ENCODE measurements at regions not wholly inside any gene's neighbourhood (a gene's known extent, or its start where the extent isn't known, plus 50 kb on each side); places are given as distances from the start of the nearest gene placed in this dataset.

DNA sequence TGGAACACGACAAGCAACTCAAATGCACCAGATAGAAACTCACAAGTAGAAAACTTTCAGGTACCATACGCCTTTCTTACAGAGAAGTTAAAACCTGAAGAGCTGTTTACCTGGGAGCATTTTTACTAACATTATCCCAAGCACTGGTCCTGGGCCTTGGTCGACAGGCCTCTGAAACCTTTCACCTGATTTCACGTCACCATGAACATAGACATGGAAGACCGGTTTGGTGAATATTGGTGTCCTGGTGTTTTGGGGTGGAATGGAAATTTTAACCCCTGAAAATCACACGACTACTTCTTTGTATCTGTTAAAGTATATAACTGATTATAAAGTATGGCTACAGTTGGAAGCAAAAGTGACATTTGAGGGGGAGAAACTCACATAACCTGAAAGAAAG, 176.6 kb upstream of the ARGLU1 start:
- Mint-ChIP-seq H3K27me3 (ENCODE audit: low read depth, unreplicated experiment) (no peaks in the 10 kb centered on the region), H3K27ac (ENCODE audit: unreplicated experiment) (no peak overlapping the region), H3K4me3 (ENCODE audit: unreplicated experiment) (no peak overlapping the region), H3K4me1 (ENCODE audit: low read depth, unreplicated experiment) (no peaks in the 10 kb centered on the region), H3K36me3 (ENCODE audit: low read depth, unreplicated experiment) (no peaks in the 10 kb centered on the region), H3K9me3 (ENCODE audit: unreplicated experiment) (no peaks in the 10 kb centered on the region)
- Histone ChIP-seq H3K36me3 (ENCODE audit: insufficient read depth, low read length) (no peaks in the 10 kb centered on the region), H3K4me2 (ENCODE audit: low read length) (no peak overlapping the region), H3K9ac (ENCODE audit: low read length) (no peak overlapping the region), H3K4me3 (ENCODE audit: insufficient read depth, low read depth, low read length) (no peak overlapping the region), H3K9me3 (ENCODE audit: insufficient read depth, low read depth, low read length) (no peaks in the 10 kb centered on the region), H3K4me1 (ENCODE audit: insufficient read depth, low read length) (no peaks in the 10 kb centered on the region), H4K20me1 (ENCODE audit: insufficient read depth, low read length) (no peaks in the 10 kb centered on the region), H3K79me2 (ENCODE audit: insufficient read depth, low read length) (no peaks in the 10 kb centered on the region), H3K27ac (ENCODE audit: low read depth, low read length) (no peak overlapping the region), H3K27me3 (ENCODE audit: insufficient read depth, low read length) (no peaks in the 10 kb centered on the region), H2AFZ (ENCODE audit: low read depth, low read length) (no peak overlapping the region)
- TF ChIP-seq CTCF (IDR thresholded peaks at IDR 0.05; ENCODE audit: insufficient read depth, low read depth, low read length) (no peak), EZH2 (IDR thresholded peaks at IDR 0.05; ENCODE audit: insufficient read depth, low read length) (no peak)
- FAIRE-seq (no peak), DNase-seq (ENCODE audit: low read depth) (no peak)

GRCh38 chr13:106738186-106738678, 170.3 kb upstream of the ARGLU1 start:
- Histone ChIP-seq H3K9ac (ENCODE audit: low read length) (no peak overlapping the region), H3K4me3 (ENCODE audit: insufficient read depth, low read depth, low read length) (no peak overlapping the region), H4K20me1 (ENCODE audit: insufficient read depth, low read length) (no peaks in the 10 kb centered on the region), H2AFZ (ENCODE audit: low read depth, low read length) (no peak overlapping the region), H3K27me3 (ENCODE audit: insufficient read depth, low read length) (no peaks in the 10 kb centered on the region), H3K9me3 (ENCODE audit: insufficient read depth, low read depth, low read length) (no peaks in the 10 kb centered on the region), H3K27ac (ENCODE audit: low read depth, low read length) (no peak overlapping the region), H3K36me3 (ENCODE audit: insufficient read depth, low read length) (no peaks in the 10 kb centered on the region), H3K4me2 (ENCODE audit: low read length) (no peak overlapping the region), H3K4me1 (ENCODE audit: insufficient read depth, low read length) (no peaks in the 10 kb centered on the region), H3K79me2 (ENCODE audit: insufficient read depth, low read length) (no peaks in the 10 kb centered on the region)
- H3K27me3 Mint-ChIP-seq (ENCODE audit: low read depth, unreplicated experiment) = no peaks in the 10 kb centered on the region
- DNase-seq (ENCODE audit: low read depth) = no peak
- no peaks in the 10 kb centered on the region for H3K9me3 Mint-ChIP-seq (ENCODE audit: unreplicated experiment)
- no peaks in the 10 kb centered on the region for H3K4me1 Mint-ChIP-seq (ENCODE audit: low read depth, unreplicated experiment)
- no peak overlapping the region for H3K27ac Mint-ChIP-seq (ENCODE audit: unreplicated experiment)
- TF ChIP-seq EZH2 (IDR thresholded peaks at IDR 0.05; ENCODE audit: insufficient read depth, low read length) = no peak
- no peak for TF ChIP-seq CTCF (IDR thresholded peaks at IDR 0.05; ENCODE audit: insufficient read depth, low read depth, low read length)
- no peaks in the 10 kb centered on the region for H3K36me3 Mint-ChIP-seq (ENCODE audit: low read depth, unreplicated experiment)
- no peak overlapping the region for H3K4me3 Mint-ChIP-seq (ENCODE audit: unreplicated experiment)
- no peak for FAIRE-seq

DNA sequence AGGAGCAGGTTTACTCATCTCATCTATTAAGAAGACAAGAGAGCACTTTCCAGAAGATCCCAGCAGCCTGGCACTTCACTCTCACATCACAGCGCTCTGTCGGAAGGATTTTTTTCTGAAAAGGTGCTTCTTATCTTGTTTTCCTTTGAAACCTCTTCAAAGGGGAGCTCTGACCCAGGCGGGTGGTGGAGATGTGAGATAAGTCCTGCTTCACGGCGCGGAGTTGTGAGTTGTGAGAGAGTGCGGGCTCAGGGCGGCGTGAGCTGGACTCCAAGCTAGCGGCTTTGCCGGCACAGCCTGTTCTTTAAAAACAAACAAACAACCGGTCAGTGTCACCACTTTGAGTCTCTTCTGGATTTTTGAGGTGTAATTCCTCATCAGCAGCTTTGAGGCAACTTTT, 169.0 kb upstream of the ARGLU1 start:
- H3K27me3 ChIP-seq (ENCODE audit: insufficient read depth, low read length) = no peaks in the 10 kb centered on the region

More for the DNA sequence above, 169.0 kb upstream of the ARGLU1 start:
- H2AFZ ChIP-seq (ENCODE audit: low read depth, low read length) = no peak overlapping the region
- no peak overlapping the region for H3K4me3 ChIP-seq (ENCODE audit: insufficient read depth, low read depth, low read length)
- Mint-ChIP-seq H3K9me3 (ENCODE audit: unreplicated experiment) (no peaks in the 10 kb centered on the region), H3K4me3 (ENCODE audit: unreplicated experiment) (no peak overlapping the region), H3K36me3 (ENCODE audit: low read depth, unreplicated experiment) (no peaks in the 10 kb centered on the region), H3K4me1 (ENCODE audit: low read depth, unreplicated experiment) (no peaks in the 10 kb centered on the region), H3K27me3 (ENCODE audit: low read depth, unreplicated experiment) (no peaks in the 10 kb centered on the region), H3K27ac (ENCODE audit: unreplicated experiment) (no peak overlapping the region)
- H3K27ac ChIP-seq (ENCODE audit: low read depth, low read length) = no peak overlapping the region
- no peaks in the 10 kb centered on the region for H3K79me2 ChIP-seq (ENCODE audit: insufficient read depth, low read length)
- no peak overlapping the region for H3K4me2 ChIP-seq (ENCODE audit: low read length)
- FAIRE-seq (no peak), DNase-seq (ENCODE audit: low read depth) (no peak)
- H3K36me3 ChIP-seq (ENCODE audit: insufficient read depth, low read length) = no peaks in the 10 kb centered on the region
- no peak overlapping the region for H3K9ac ChIP-seq (ENCODE audit: low read length)
- no peaks in the 10 kb centered on the region for H3K9me3 ChIP-seq (ENCODE audit: insufficient read depth, low read depth, low read length)
- TF ChIP-seq EZH2 (IDR thresholded peaks at IDR 0.05; ENCODE audit: insufficient read depth, low read length) (no peak), CTCF (IDR thresholded peaks at IDR 0.05; ENCODE audit: insufficient read depth, low read depth, low read length) (no peak)
- H3K4me1 ChIP-seq (ENCODE audit: insufficient read depth, low read length) = no peaks in the 10 kb centered on the region
- no peaks in the 10 kb centered on the region for H4K20me1 ChIP-seq (ENCODE audit: insufficient read depth, low read length)

All from astrocyte (in vitro differentiated cells and primary cell).